ENCODE measurements at regions not wholly inside any gene's neighbourhood (a gene's known extent, or its start where the extent isn't known, plus 50 kb on each side); places are given as distances from the start of the nearest gene placed in this dataset.
A peak's percentile ranks its signal among the peaks of the same experiment; 100 is the strongest.

DNA sequence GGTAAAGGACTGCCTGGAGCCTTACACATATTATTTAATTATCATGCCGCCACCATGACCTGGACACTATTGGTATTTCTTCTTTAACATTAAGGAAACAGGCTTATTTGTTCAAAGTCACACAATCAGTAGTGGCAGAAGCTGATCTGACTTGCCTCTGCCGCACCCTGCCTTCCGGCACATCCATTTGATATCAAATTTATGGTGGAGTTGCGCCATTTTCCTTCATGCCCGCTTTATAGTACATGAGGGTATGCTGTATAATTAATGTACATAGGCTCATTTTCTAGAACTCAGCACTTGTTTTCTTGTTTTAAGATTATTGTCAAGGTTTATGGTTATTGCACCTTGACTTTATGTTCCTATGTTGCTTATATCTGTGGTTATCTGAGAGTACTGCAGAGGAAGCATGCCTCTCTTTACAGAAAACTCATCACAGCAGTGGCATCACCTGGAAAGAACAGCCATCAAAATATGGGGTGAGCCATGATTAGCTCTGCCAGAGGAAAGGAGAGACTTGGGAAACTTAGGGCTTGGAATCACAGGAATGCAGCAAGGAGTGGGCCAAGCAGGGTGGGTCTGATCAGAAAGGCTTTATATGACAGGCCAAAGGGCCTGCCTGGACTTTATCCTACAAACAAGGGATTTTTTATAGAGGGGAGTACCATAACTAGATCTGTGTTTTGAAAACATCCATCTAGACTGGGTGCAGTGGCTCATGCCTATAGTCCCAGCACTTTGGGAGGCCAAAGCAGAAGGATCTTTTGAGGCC is 72.2 kb upstream of the GJB5 start (continued):
- TF ChIP-seq, protein P1, sequence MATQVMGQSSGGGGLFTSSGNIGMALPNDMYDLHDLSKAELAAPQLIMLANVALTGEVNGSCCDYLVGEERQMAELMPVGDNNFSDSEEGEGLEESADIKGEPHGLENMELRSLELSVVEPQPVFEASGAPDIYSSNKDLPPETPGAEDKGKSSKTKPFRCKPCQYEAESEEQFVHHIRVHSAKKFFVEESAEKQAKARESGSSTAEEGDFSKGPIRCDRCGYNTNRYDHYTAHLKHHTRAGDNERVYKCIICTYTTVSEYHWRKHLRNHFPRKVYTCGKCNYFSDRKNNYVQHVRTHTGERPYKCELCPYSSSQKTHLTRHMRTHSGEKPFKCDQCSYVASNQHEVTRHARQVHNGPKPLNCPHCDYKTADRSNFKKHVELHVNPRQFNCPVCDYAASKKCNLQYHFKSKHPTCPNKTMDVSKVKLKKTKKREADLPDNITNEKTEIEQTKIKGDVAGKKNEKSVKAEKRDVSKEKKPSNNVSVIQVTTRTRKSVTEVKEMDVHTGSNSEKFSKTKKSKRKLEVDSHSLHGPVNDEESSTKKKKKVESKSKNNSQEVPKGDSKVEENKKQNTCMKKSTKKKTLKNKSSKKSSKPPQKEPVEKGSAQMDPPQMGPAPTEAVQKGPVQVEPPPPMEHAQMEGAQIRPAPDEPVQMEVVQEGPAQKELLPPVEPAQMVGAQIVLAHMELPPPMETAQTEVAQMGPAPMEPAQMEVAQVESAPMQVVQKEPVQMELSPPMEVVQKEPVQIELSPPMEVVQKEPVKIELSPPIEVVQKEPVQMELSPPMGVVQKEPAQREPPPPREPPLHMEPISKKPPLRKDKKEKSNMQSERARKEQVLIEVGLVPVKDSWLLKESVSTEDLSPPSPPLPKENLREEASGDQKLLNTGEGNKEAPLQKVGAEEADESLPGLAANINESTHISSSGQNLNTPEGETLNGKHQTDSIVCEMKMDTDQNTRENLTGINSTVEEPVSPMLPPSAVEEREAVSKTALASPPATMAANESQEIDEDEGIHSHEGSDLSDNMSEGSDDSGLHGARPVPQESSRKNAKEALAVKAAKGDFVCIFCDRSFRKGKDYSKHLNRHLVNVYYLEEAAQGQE (IDR thresholded peaks at IDR 0.05; ENCODE audit: unreplicated experiment): no peak
- TF ChIP-seq, protein P2, sequence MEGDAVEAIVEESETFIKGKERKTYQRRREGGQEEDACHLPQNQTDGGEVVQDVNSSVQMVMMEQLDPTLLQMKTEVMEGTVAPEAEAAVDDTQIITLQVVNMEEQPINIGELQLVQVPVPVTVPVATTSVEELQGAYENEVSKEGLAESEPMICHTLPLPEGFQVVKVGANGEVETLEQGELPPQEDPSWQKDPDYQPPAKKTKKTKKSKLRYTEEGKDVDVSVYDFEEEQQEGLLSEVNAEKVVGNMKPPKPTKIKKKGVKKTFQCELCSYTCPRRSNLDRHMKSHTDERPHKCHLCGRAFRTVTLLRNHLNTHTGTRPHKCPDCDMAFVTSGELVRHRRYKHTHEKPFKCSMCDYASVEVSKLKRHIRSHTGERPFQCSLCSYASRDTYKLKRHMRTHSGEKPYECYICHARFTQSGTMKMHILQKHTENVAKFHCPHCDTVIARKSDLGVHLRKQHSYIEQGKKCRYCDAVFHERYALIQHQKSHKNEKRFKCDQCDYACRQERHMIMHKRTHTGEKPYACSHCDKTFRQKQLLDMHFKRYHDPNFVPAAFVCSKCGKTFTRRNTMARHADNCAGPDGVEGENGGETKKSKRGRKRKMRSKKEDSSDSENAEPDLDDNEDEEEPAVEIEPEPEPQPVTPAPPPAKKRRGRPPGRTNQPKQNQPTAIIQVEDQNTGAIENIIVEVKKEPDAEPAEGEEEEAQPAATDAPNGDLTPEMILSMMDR (conservative IDR thresholded peaks at IDR 0.05; ENCODE audit: low read depth in 2 of 2): no peak
- no peak for TF ChIP-seq EZH2phosphoT487 (IDR thresholded peaks at IDR 0.05; ENCODE audit: unreplicated experiment)
- no peak for TF ChIP-seq EZH2 (IDR thresholded peaks at IDR 0.05; ENCODE audit: low read depth, unreplicated experiment)
- no peak for TF ChIP-seq NANOG (IDR thresholded peaks at IDR 0.05; ENCODE audit: borderline replicate concordance)
- TF ChIP-seq STAT1 (IDR thresholded peaks at IDR 0.05; ENCODE audit: unreplicated experiment): no peak

DNA sequence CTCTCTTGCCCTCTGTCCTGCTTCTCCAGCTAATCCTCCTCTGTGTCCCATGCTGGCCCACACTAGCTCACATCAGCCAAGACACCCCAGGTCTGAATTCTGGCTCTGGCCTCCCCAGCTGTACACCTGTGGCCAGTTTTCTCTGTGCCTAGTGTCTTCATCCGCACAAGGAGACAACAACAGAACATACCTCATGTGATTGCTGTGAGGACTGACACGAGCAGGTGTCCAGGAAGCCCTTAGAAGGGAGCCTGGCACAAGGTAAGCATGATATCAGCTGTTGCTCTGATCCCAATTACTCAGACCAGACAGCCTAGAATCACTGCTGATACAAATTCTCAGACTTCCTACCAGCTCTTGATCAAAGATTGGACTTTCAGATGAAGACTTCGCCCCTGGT is 71.2 kb upstream of the GJB5 start:
- Histone ChIP-seq H3K79me2 (replicated peaks; ENCODE audit: insufficient read depth) (no peaks in the 10 kb centered on the region), H3K9me2 (ENCODE audit: insufficient read depth) (no peaks in the 10 kb centered on the region), H3K36me3 (ENCODE audit: insufficient read depth) (no peaks in the 10 kb centered on the region), H3F3A (replicated peaks; ENCODE audit: low read depth) (no peaks in the 10 kb centered on the region), H3K4me1 (ENCODE audit: insufficient read depth) (peaks cover 13% of the 10 kb centered on the region; the same call in 1 of the 2 replicates), H3K4me2 (no peak overlapping the region; the same call in 1 of the 2 replicates), H4K20me1 (replicated peaks; ENCODE audit: insufficient read depth) (no peaks in the 10 kb centered on the region), H2AFZ (peak overlapping the region; percentile 77), H3K4me3 (no peak overlapping the region), H3K27me3 (ENCODE audit: insufficient read depth) (no peaks in the 10 kb centered on the region), H3K27ac (ENCODE audit: low read depth) (no peak overlapping the region)
- DNase-seq (ENCODE audit: low spot score) (no peak), ATAC-seq (no peak)
- H3K4me3 Mint-ChIP-seq: no peak overlapping the region
- H3K4me1 Mint-ChIP-seq: peaks cover 17% of the 10 kb centered on the region
- peaks cover 11% of the 10 kb centered on the region; the same call in 2 of the 3 replicates for H3K36me3 Mint-ChIP-seq (ENCODE audit: low read depth)
- H3K27me3 Mint-ChIP-seq (ENCODE audit: insufficient read depth, low read depth, poor library complexity): peaks cover 2% of the 10 kb centered on the region
- no peak overlapping the region for H3K27ac Mint-ChIP-seq
- peaks cover 23% of the 10 kb centered on the region for H3K9me3 Mint-ChIP-seq
- TF ChIP-seq NANOG (IDR thresholded peaks at IDR 0.05; ENCODE audit: borderline replicate concordance) (no peak), STAT1 (IDR thresholded peaks at IDR 0.05; ENCODE audit: unreplicated experiment) (no peak), EZH2phosphoT487 (IDR thresholded peaks at IDR 0.05; ENCODE audit: unreplicated experiment) (no peak), POLR2AphosphoS5 (IDR thresholded peaks at IDR 0.05; ENCODE audit: low read depth) (no peak)
- TF ChIP-seq, protein P3, sequence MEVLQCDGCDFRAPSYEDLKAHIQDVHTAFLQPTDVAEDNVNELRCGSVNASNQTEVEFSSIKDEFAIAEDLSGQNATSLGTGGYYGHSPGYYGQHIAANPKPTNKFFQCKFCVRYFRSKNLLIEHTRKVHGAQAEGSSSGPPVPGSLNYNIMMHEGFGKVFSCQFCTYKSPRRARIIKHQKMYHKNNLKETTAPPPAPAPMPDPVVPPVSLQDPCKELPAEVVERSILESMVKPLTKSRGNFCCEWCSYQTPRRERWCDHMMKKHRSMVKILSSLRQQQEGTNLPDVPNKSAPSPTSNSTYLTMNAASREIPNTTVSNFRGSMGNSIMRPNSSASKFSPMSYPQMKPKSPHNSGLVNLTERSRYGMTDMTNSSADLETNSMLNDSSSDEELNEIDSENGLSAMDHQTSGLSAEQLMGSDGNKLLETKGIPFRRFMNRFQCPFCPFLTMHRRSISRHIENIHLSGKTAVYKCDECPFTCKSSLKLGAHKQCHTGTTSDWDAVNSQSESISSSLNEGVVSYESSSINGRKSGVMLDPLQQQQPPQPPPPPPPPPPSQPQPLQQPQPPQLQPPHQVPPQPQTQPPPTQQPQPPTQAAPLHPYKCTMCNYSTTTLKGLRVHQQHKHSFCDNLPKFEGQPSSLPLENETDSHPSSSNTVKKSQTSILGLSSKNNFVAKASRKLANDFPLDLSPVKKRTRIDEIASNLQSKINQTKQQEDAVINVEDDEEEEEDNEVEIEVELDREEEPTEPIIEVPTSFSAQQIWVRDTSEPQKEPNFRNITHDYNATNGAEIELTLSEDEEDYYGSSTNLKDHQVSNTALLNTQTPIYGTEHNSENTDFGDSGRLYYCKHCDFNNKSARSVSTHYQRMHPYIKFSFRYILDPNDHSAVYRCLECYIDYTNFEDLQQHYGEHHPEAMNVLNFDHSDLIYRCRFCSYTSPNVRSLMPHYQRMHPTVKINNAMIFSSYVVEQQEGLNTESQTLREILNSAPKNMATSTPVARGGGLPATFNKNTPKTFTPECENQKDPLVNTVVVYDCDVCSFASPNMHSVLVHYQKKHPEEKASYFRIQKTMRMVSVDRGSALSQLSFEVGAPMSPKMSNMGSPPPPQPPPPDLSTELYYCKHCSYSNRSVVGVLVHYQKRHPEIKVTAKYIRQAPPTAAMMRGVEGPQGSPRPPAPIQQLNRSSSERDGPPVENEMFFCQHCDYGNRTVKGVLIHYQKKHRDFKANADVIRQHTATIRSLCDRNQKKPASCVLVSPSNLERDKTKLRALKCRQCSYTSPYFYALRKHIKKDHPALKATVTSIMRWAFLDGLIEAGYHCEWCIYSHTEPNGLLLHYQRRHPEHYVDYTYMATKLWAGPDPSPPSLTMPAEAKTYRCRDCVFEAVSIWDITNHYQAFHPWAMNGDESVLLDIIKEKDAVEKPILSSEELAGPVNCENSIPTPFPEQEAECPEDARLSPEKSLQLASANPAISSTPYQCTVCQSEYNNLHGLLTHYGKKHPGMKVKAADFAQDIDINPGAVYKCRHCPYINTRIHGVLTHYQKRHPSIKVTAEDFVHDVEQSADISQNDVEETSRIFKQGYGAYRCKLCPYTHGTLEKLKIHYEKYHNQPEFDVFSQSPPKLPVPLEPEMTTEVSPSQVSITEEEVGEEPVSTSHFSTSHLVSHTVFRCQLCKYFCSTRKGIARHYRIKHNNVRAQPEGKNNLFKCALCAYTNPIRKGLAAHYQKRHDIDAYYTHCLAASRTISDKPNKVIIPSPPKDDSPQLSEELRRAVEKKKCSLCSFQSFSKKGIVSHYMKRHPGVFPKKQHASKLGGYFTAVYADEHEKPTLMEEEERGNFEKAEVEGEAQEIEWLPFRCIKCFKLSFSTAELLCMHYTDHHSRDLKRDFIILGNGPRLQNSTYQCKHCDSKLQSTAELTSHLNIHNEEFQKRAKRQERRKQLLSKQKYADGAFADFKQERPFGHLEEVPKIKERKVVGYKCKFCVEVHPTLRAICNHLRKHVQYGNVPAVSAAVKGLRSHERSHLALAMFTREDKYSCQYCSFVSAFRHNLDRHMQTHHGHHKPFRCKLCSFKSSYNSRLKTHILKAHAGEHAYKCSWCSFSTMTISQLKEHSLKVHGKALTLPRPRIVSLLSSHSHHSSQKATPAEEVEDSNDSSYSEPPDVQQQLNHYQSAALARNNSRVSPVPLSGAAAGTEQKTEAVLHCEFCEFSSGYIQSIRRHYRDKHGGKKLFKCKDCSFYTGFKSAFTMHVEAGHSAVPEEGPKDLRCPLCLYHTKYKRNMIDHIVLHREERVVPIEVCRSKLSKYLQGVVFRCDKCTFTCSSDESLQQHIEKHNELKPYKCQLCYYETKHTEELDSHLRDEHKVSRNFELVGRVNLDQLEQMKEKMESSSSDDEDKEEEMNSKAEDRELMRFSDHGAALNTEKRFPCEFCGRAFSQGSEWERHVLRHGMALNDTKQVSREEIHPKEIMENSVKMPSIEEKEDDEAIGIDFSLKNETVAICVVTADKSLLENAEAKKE (CRISPR knock-in tag; IDR thresholded peaks at IDR 0.05): no peak
- TF ChIP-seq, protein P1 (IDR thresholded peaks at IDR 0.05; ENCODE audit: unreplicated experiment): no peak

All from GM23338 (cell line).